GM13976 (cell line): ENCODE measurements at regions not wholly inside any gene's neighbourhood (a gene's known extent, or its start where the extent isn't known, plus 50 kb on each side); places are given as distances from the start of the nearest gene placed in this dataset.

Experiments
- DNase-seq: peaks from one replicate; pipeline ENCODE4 v3.0.0; 2012; ENCODE audit warnings: low spot score
- in situ Hi-C: fragments of 300-500 bp; cut with MboI; formaldehyde crosslinking; loops from one replicate; pipeline ENCODE4 v1.12.0; 2022; ENCODE audit warnings: low sequenced_read_pairs, mixed read lengths, inconsistent platforms; ENCODE audit not compliant: unreplicated experiment
- TF ChIP-seq, protein P1 (sequence below): IDR thresholded peaks from 2 replicates; pipeline ENCODE4 v1.5.1; 2012; ENCODE audit warnings: borderline replicate concordance, mild to moderate bottlenecking; ENCODE audit not compliant: insufficient read depth; ENCODE audit errors: extremely low read depth, missing control alignments, control extremely low read depth

DNA sequence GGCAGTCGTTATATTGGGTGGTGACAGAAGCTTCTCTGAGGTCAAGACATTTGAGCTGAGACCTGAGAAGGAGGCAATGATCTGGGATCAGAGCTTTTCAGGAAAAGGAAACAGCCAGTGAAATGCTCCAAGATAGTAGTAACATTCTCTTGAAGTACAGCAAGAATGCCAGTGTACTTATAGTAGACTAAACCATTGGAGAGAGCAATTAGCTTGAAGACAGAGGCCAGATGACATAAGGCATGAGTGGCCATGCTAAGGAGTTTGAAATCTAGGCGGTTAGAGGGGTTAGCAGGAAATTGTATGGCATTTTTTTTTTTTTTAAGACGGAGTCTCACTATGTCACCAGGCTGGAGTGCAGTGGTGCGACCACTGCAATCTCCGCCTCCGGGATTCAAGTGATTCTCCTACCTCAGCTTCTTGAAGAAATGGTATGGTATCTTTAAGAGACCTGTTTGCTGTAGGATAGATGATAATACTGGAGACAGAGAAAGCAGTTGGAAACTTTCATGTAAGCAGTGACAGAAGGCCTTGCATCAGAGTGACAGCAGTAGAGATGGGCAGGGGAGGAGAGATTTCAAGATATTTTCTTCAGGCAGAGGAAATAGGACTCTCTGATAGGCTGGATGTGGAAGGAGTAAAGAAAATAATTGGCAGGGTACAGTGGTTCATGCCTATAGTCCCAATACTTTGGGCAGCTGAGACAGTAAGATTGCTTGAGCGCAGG is 482.2 kb upstream of the PAPPA start:
- TF ChIP-seq, protein P1, sequence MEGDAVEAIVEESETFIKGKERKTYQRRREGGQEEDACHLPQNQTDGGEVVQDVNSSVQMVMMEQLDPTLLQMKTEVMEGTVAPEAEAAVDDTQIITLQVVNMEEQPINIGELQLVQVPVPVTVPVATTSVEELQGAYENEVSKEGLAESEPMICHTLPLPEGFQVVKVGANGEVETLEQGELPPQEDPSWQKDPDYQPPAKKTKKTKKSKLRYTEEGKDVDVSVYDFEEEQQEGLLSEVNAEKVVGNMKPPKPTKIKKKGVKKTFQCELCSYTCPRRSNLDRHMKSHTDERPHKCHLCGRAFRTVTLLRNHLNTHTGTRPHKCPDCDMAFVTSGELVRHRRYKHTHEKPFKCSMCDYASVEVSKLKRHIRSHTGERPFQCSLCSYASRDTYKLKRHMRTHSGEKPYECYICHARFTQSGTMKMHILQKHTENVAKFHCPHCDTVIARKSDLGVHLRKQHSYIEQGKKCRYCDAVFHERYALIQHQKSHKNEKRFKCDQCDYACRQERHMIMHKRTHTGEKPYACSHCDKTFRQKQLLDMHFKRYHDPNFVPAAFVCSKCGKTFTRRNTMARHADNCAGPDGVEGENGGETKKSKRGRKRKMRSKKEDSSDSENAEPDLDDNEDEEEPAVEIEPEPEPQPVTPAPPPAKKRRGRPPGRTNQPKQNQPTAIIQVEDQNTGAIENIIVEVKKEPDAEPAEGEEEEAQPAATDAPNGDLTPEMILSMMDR = no peak
- no peak for DNase-seq
- in situ Hi-C loops = no loop called here

DNA sequence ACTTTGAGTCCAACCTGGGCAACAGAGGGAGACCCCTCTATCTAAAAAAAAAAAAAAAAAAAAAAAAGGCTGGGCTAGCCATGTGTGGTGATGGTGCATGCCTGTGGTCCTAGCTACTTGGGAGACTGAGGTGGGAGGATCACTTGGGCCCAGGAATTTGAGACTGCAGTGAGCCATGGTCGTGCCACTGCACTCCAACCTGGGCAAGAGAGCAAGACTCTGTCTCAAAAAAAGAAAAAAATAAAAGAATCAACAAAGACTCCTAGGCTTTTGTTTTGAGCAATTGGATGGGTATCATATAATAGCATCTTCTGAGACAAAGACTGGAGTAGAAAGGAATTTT is 481.7 kb upstream of the PAPPA start:
- TF ChIP-seq, protein P1 = no peak
- in situ Hi-C loops = no loop called here
- DNase-seq = no peak

DNA sequence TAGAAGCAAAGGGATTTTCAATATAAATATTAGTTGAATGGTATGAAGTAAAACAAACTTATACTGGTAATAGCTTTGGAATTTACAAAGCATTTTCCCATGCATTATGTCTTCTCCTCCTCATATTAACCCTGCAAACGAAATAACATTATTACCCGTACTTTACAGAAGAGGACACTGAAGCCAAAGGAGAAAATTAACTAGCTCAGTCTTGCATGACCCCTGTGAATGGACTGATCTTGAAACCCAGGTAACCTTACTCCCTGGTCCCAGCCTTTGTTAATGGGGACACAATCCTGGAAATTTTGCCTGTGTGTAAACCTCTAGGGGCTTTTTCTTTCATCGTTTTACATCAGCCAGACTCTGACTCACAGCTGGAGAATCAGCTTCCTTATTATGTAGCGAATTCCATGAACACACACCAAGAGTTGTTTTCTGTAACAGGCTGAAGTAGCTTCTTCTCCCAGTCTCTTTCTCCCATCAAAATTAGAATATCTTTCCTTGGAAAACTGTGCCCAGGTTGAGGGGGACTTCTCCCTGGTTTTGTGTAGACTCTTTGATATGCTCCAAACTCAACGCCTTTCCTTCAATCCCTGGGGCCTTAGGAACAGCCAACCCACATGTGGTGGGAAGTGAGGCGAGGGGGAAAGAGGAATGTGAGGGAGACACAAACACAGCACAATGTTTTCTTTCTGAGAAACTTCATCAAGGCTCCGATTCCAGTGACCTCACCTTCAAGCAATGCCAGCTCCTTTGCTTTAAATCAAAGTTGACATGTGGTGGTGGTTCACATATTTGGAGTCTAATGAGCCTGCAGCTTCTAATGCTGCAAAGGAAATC is 480.9 kb upstream of the PAPPA start:
- in situ Hi-C loops = no loop called here
- TF ChIP-seq, protein P1 = no peak
- no peak for DNase-seq

DNA sequence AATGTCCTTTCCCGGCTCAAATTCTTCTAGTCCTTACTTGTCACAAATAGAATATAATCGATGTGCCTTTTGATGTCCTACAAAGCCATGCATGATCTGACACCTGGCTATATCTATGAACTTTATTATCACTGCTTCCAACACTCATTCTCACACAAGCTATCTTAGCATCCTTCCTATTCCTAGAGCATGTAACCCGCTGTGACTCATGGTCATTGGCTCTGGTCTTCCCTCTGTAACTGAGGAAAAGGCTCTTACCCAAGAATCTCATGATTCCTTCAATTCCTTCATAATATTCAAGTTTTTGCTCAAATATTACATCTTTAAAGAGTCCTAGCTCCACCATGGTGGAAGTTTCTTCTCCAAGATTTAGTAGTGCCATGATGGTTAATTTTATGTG is 480.0 kb upstream of the PAPPA start:
- in situ Hi-C loops = no loop called here
- TF ChIP-seq, protein P1 = no peak
- no peak for DNase-seq

DNA sequence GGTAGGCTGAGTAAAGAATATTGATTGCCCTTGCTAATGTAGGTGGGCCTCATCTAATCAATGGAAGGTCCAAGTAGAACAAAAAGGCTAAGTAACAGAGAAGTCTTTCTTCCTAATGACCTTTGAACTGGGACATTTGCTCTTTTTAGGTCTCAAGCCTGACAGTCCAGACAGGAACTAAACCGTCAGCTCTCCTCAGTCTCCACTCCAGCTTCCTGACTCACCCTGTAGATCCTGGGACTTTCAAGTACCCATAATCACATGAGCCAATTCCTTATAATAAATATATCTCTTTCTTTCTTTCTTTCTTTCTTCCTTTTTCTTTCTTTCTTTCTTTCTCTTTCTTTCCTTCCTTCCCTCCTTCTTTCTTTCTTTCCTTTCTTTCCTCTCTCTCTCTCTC is 479.5 kb upstream of the PAPPA start:
- in situ Hi-C loops = no loop called here
- TF ChIP-seq, protein P1 = no peak
- no peak for DNase-seq

DNA sequence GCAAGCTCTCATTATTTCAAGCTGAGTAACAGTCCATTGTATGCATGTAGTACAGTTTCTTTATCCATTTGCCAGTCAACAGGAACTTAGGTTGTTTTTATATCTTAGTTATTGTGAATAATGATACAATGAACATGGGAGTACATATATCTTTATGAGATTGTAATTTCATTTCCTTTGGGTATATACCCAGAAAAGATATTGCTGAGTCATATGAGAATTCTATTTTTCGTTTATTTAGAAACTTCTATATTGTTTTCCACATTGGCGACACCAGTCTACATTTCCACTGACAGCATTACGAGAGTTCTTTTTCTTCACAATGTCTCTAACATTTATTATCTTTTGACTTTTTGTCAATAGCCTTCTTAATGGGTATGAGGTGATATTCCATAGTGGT is 477.8 kb upstream of the PAPPA start:
- in situ Hi-C loops = no loop called here
- DNase-seq = no peak
- TF ChIP-seq, protein P1 = no peak

DNA sequence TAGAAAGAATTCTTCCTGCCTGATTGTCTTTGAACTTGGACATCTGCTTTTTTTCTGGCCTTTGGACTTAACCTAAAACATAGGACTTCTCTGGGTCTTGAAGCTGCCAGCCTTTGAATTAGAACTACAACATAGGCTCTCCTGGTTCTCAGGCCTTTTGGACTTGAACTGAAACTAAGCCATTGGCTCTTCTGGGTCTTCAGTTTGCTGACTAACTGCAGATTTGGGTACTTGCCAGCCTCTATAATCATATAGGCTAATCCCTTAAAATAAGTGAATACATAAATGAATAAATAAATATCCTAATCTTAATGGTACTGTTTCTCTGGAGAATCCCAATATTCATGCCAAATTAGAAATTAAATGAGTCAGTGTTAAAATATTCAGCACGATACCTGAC is 473.4 kb upstream of the PAPPA start:
- TF ChIP-seq, protein P1 = no peak
- in situ Hi-C loops = no loop called here
- DNase-seq = no peak
